ENCODE measurements at regions not wholly inside any gene's neighbourhood (a gene's known extent, or its start where the extent isn't known, plus 50 kb on each side); places are given as distances from the start of the nearest gene placed in this dataset.

GRCh38 chr10:3273966-3274365 lies 101.4 kb upstream of the PITRM1 start:
- no peak for TF ChIP-seq CTCF (IDR thresholded peaks at IDR 0.05)
- no peak for TF ChIP-seq ZFX (IDR thresholded peaks at IDR 0.05; ENCODE audit: borderline replicate concordance)

Measured in 22Rv1 (cell line).